ENCODE measurements at regions not wholly inside any gene's neighbourhood (a gene's known extent, or its start where the extent isn't known, plus 50 kb on each side); places are given as distances from the start of the nearest gene placed in this dataset.

- TF ChIP-seq CTCF (IDR thresholded peaks at IDR 0.05), result no peak
- Histone ChIP-seq H3K27ac (no peak overlapping the region), H3K4me1 (ENCODE audit: control insufficient read depth in 1 of 2, low read depth in 2 of 2) (no peaks in the 10 kb centered on the region), H3K9me3 (no peaks in the 10 kb centered on the region), H3K36me3 (no peaks in the 10 kb centered on the region), H3K27me3 (replicated peaks; ENCODE audit: insufficient read depth) (no peaks in the 10 kb centered on the region), H3K4me3 (no peak overlapping the region)
- ATAC-seq (ENCODE audit: insufficient number of reproducible peaks, low FRiP score, low read depth), result no peak
- DNase-seq (ENCODE audit: low spot score), result no peak
Observed at GRCh38 chr10:131475043-131475442, 163.5 kb upstream of the TCERG1L start.

GRCh38 chr10:131475803-131476202, 164.3 kb upstream of the TCERG1L start:
- TF ChIP-seq CTCF (IDR thresholded peaks at IDR 0.05), result no peak
- Histone ChIP-seq H3K4me1 (ENCODE audit: control insufficient read depth in 1 of 2, low read depth in 2 of 2) (no peaks in the 10 kb centered on the region), H3K27ac (no peak overlapping the region), H3K9me3 (no peaks in the 10 kb centered on the region), H3K4me3 (no peak overlapping the region), H3K27me3 (replicated peaks; ENCODE audit: insufficient read depth) (no peaks in the 10 kb centered on the region), H3K36me3 (no peaks in the 10 kb centered on the region)
- ATAC-seq (ENCODE audit: insufficient number of reproducible peaks, low FRiP score, low read depth), result no peak
- no peak for DNase-seq (ENCODE audit: low spot score)

- DNase-seq (ENCODE audit: low spot score) (no peak), ATAC-seq (ENCODE audit: insufficient number of reproducible peaks, low FRiP score, low read depth) (no peak)
- Histone ChIP-seq H3K4me1 (ENCODE audit: control insufficient read depth in 1 of 2, low read depth in 2 of 2) (no peaks in the 10 kb centered on the region), H3K9me3 (no peaks in the 10 kb centered on the region), H3K27me3 (replicated peaks; ENCODE audit: insufficient read depth) (no peaks in the 10 kb centered on the region), H3K27ac (no peak overlapping the region), H3K36me3 (no peaks in the 10 kb centered on the region), H3K4me3 (no peak overlapping the region)
- no peak for TF ChIP-seq CTCF (IDR thresholded peaks at IDR 0.05)
Observed at GRCh38 chr10:131477457-131478121, 166.1 kb upstream of the TCERG1L start.

- no peak for ATAC-seq (ENCODE audit: insufficient number of reproducible peaks, low FRiP score, low read depth)
Observed at GRCh38 chr10:131478377-131478989, 167.0 kb upstream of the TCERG1L start.

GRCh38 chr10:131480066-131480465, 168.5 kb upstream of the TCERG1L start:
- TF ChIP-seq CTCF (IDR thresholded peaks at IDR 0.05), result no peak
- Histone ChIP-seq H3K4me3 (no peak overlapping the region), H3K36me3 (no peaks in the 10 kb centered on the region), H3K4me1 (ENCODE audit: control insufficient read depth in 1 of 2, low read depth in 2 of 2) (no peaks in the 10 kb centered on the region), H3K27me3 (replicated peaks; ENCODE audit: insufficient read depth) (no peaks in the 10 kb centered on the region), H3K9me3 (no peaks in the 10 kb centered on the region), H3K27ac (no peak overlapping the region)
- ATAC-seq (ENCODE audit: insufficient number of reproducible peaks, low FRiP score, low read depth), result no peak
- DNase-seq (ENCODE audit: low spot score), result no peak

More at GRCh38 chr10:131478377-131478989, 167.0 kb upstream of the TCERG1L start:
- no peak for TF ChIP-seq CTCF (IDR thresholded peaks at IDR 0.05)
- no peaks in the 10 kb centered on the region for H3K4me1 ChIP-seq (ENCODE audit: control insufficient read depth in 1 of 2, low read depth in 2 of 2)
- H3K36me3 ChIP-seq, result no peaks in the 10 kb centered on the region
- H3K27me3 ChIP-seq (replicated peaks; ENCODE audit: insufficient read depth), result no peaks in the 10 kb centered on the region
- no peaks in the 10 kb centered on the region for H3K9me3 ChIP-seq
- no peak for DNase-seq (ENCODE audit: low spot score)
- H3K27ac ChIP-seq, result no peak overlapping the region
- H3K4me3 ChIP-seq, result no peak overlapping the region

Data from thoracic aorta (tissue), 2 donors.